ENCODE measurements at regions not wholly inside any gene's neighbourhood (a gene's known extent, or its start where the extent isn't known, plus 50 kb on each side); places are given as distances from the start of the nearest gene placed in this dataset.

DNA sequence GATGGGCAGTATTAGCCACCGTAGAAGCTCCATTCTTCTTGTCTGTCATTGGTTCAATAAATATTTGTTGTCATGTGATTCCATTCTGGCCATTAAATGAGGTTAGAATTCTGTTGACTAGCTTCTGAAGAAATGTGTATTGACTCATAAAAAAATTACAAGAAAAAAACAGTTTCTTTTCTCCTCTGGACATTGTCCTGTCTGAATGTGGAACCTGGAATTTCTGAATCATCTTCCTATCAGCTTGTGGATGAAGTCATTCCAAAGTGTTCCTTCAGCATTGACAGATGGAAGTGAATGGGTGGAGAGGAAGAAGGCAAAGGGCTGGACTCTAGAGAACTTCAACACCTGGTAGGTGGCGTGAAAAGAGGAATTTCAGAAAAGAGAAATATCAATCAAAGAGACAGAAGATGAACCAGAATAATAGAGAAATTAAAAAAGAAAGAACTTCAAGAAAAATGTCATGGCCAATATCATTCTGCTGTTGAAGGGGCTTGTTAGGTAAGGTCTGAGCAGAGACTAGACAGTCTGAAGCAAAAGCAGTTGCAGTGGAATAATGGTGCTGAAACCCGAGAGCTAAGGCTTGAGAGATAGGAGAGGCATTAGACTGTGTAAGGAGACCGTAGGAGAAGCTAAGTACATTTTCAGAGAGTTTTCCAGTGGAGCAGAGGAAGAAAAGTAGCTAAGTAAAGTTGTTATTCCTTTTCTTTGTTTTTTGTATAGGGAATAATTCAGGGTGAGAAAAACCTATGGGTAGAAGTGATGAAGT, 806.6 kb downstream of the SQOR start:
- WGBS, 2 donors, result 62 to 70% methylated on average over 4 of the region's 4 CpGs
- Histone ChIP-seq H3K27me3 (no peaks in the 10 kb centered on the region), H3K9me3 (no peaks in the 10 kb centered on the region), H3K27ac (no peak overlapping the region), H3K4me3 (replicated peaks in 1 of 3) (no peak overlapping the region), H3K4me1 (no peaks in the 10 kb centered on the region), H3K36me3 (no peaks in the 10 kb centered on the region)
- TF ChIP-seq POLR2A (IDR thresholded peaks at IDR 0.05) (no peak), CTCF (IDR thresholded peaks at IDR 0.05) (no peak)
- DNase-seq, result no peak
- intact Hi-C loops (cut with DNase I), result no loop called here

GRCh38 chr15:46442184-46442583, 807.4 kb downstream of the SQOR start:
- intact Hi-C loops (cut with DNase I), result no loop called here
- Histone ChIP-seq H3K9me3 (no peaks in the 10 kb centered on the region), H3K36me3 (no peaks in the 10 kb centered on the region), H3K4me1 (no peaks in the 10 kb centered on the region), H3K27ac (no peak overlapping the region), H3K27me3 (no peaks in the 10 kb centered on the region), H3K4me3 (replicated peaks in 1 of 3) (no peak overlapping the region)
- WGBS, 2 donors, result 53 to 63% methylated on average over 5 of the region's 5 CpGs
- no peak for TF ChIP-seq CTCF (IDR thresholded peaks at IDR 0.05)
- no peak for TF ChIP-seq POLR2A (IDR thresholded peaks at IDR 0.05)
- DNase-seq, result no peak

DNA sequence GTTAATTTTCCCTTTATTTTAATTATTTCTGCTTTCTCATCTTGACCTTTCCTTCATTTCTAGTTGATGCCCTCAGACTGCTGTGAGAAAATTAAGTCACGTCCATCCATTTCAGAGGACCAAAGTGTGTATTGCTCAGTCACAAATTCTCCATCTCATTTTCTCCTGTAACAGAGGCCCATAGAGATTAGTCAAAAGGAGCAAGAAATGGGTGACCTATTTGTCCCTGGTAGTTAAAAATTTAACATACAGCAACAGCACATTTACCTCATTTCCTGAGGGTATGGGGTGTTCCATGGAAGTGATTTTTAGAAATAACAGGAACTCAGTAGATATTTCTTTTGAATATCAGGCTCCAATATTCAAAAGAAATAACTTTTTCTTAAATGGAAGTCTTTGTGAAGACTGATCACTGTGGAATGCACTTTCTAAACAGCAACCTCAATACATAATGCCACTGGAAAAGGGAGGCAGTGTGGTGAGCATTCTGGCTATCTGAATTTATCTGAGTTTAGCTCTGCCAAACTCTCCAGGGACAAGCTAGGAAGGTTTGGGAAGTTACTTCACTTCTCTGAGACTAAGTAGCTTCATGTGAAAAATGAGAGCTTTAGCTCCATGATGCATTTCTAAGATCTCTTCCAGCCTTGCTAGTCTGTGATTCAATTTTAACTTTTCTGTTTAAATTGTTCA, 808.2 kb downstream of the SQOR start:
- 91 to 95% methylated on average over 1 of the region's 1 CpG for WGBS, 2 donors
- H3K4me1 ChIP-seq, result no peaks in the 10 kb centered on the region
- intact Hi-C loops (cut with DNase I), result no loop called here
- H3K27ac ChIP-seq, result no peak overlapping the region
- H3K4me3 ChIP-seq (replicated peaks in 1 of 3), result no peak overlapping the region
- no peaks in the 10 kb centered on the region for H3K9me3 ChIP-seq
- no peak for DNase-seq
- no peaks in the 10 kb centered on the region for H3K36me3 ChIP-seq
- H3K27me3 ChIP-seq, result no peaks in the 10 kb centered on the region
- TF ChIP-seq POLR2A (IDR thresholded peaks at IDR 0.05), result no peak
- no peak for TF ChIP-seq CTCF (IDR thresholded peaks at IDR 0.05)

DNA sequence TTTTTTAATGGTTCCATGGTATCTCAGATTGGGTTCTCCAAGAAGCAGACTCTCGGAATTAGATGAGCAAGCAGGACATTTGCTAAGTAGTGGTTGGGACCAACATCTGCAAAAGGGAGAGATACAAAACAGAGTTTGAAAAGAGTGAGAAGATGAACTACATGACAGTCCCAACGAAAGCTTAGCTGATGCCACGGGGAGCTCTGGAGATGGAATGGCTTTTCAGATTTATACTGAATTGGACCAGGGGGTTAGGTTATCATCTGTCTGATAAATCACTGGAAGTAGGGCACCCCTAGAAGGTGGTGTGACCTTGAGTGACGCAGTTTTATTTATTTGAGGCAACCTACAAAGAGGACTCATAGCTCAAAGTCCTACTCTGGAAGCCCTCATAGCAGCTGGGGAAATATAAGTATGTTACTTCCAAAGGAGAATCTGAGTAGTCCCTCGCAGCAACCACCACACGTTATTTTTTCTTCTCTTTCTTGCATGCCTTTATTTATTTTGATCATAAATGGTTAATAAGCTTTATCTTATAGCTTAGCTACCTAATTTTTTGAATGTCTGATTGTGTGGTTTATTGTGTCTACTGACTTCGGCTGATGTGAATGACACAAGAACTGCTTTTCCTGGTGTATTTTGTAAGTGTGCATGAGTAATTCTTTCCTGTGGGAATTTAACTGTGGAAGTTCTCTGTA, 815.4 kb downstream of the SQOR start:
- no peak for DNase-seq
- Histone ChIP-seq H3K36me3 (no peaks in the 10 kb centered on the region), H3K4me3 (replicated peaks in 1 of 3) (no peak overlapping the region), H3K4me1 (no peaks in the 10 kb centered on the region), H3K27ac (no peak overlapping the region), H3K9me3 (no peaks in the 10 kb centered on the region), H3K27me3 (no peaks in the 10 kb centered on the region)
- no peak for TF ChIP-seq CTCF (IDR thresholded peaks at IDR 0.05)
- TF ChIP-seq POLR2A (IDR thresholded peaks at IDR 0.05), result no peak
- WGBS, 2 donors, result 87% methylated on average over 7 of the region's 7 CpGs
- intact Hi-C loops (cut with DNase I), result no loop called here

DNA sequence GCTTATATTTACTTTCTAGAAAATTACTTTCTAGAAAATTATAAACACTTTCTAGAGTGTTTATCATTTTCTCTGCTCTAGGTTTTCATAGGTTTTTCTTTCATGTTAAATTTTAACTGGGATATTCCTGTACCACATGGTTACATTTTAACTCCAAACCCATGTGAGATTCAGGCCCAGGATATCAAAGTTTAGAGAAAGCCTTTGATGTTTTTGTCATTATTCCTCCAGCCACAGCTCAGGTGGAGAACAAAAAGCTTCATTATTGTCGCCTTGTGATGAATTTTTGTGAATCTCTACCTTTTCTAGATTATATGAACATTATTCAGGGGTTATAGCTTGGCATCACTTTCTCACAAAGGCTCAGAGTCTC, 816.0 kb downstream of the SQOR start:
- no peak for DNase-seq
- intact Hi-C loops (cut with DNase I), result no loop called here
- no peak for TF ChIP-seq CTCF (IDR thresholded peaks at IDR 0.05)
- TF ChIP-seq POLR2A (IDR thresholded peaks at IDR 0.05), result no peak
- H3K4me1 ChIP-seq, result no peaks in the 10 kb centered on the region
- H3K27me3 ChIP-seq, result no peaks in the 10 kb centered on the region
- WGBS, 2 donors, result 67 to 68% methylated on average over 1 of the region's 1 CpG
- H3K4me3 ChIP-seq (replicated peaks in 1 of 3), result no peak overlapping the region
- no peaks in the 10 kb centered on the region for H3K36me3 ChIP-seq
- no peak overlapping the region for H3K27ac ChIP-seq
- H3K9me3 ChIP-seq, result no peaks in the 10 kb centered on the region

Measured in thyroid gland (tissue), 4 donors.